ENCODE measurements at regions not wholly inside any gene's neighbourhood (a gene's known extent, or its start where the extent isn't known, plus 50 kb on each side); places are given as distances from the start of the nearest gene placed in this dataset.

- TF ChIP-seq TEAD1 (CRISPR knock-in tag; IDR thresholded peaks at IDR 0.05), result no peak
- no peak for TF ChIP-seq KLF13 (tag; IDR thresholded peaks at IDR 0.05; ENCODE audit: borderline replicate concordance, low read depth)
- no peak for TF ChIP-seq ZNF507 (tag; conservative IDR thresholded peaks at IDR 0.05)
- TF ChIP-seq SFPQ (IDR thresholded peaks at IDR 0.05; ENCODE audit: low read depth, low read length), result no peak
- TF ChIP-seq SMAD2 (IDR thresholded peaks at IDR 0.05; ENCODE audit: low read depth, low read length), result no peak
- TF ChIP-seq KAT2B (IDR thresholded peaks at IDR 0.05; ENCODE audit: low read depth, low read length), result no peak
Measured at GRCh38 chr5:82403026-82403425, 124.9 kb upstream of the RPS23 start (continued).

- FAIRE-seq, result no peak
- ChIA-PET POLR2A (interaction anchor here (0.9 kb wide), 1 partner anchor 15 kb away, joined by 3 read pairs; no protein-coding TSS in a partner anchor), CTCF (ENCODE audit: low intra/inter-chr PET ratio) (no interaction called here)
- H3K36me3 ChIP-seq (ENCODE audit: control insufficient read depth, insufficient read depth, low read length), result no peaks in the 10 kb centered on the region; the same call in 2 of the 3 replicates
- no TSS peak for BruUV-seq (replicated peaks)
- H3K4me1 ChIP-seq (replicated peaks in 1 of 2; ENCODE audit: control insufficient read depth in 2 of 2, insufficient read depth in 2 of 2, low read length in 2 of 2), result peaks cover 2 to 19% of the 10 kb centered on the region in 2 experiments; a peak in 2 of 5 replicates
- H3K4me3 ChIP-seq, result no peak overlapping the region
- in situ Hi-C loops (cut with MboI) (no loop called here), intact Hi-C loops (cut with micrococcal nuclease) (no loop called here)
- ATAC-seq, result no peak
- no peak overlapping the region for H3K27ac ChIP-seq (ENCODE audit: extremely low read depth, low read depth, low read length)
- no peak overlapping the region for H3K9ac ChIP-seq (ENCODE audit: insufficient read depth in 1 of 2, low read depth in 2 of 2, low read length in 2 of 2)
- no peaks in the 10 kb centered on the region for H4K20me1 ChIP-seq (replicated peaks; ENCODE audit: control insufficient read depth, insufficient read depth, low read length)
- 68% methylated on average over 2 of the region's 2 CpGs for WGBS (ENCODE audit: insufficient coverage, low coverage, missing lambda C conversion rate)
- no peak overlapping the region for H2AFZ ChIP-seq (ENCODE audit: low read depth, low read length)
- H3K9me1 ChIP-seq (ENCODE audit: control insufficient read depth, insufficient read depth, low read length), result no peaks in the 10 kb centered on the region
- no peaks in the 10 kb centered on the region for H3K27me3 ChIP-seq (ENCODE audit: control insufficient read depth in 2 of 2, insufficient read depth in 2 of 2, low read length in 2 of 2)
- H3K79me2 ChIP-seq (ENCODE audit: control insufficient read depth, insufficient read depth, low read length), result no peaks in the 10 kb centered on the region
- no peak overlapping the region for H3K4me2 ChIP-seq (ENCODE audit: insufficient read depth, low read length)
- DNase-seq (ENCODE audit: extremely low read depth in 1 of 4, low spot score in 3 of 4), result no peak
- peaks cover 5% of the 10 kb centered on the region; the same call in 1 of the 2 replicates for H3K9me3 ChIP-seq (replicated peaks; ENCODE audit: control insufficient read depth, insufficient read depth, low read depth, low read length)
- TF ChIP-seq HLTF (IDR thresholded peaks at IDR 0.05) (no peak), ZMIZ1 (IDR thresholded peaks at IDR 0.05; ENCODE audit: low read depth in 2 of 2, low read length in 2 of 2) (no peak), ZBTB2 (IDR thresholded peaks at IDR 0.05) (no peak), ZBTB43 (CRISPR knock-in tag; IDR thresholded peaks at IDR 0.05) (no peak), FOXA3 (CRISPR knock-in tag; conservative IDR thresholded peaks at IDR 0.05 in 1 of 2, IDR thresholded peaks at IDR 0.05 in 1 of 2) (no peak), JUNB (CRISPR knock-in tag; conservative IDR thresholded peaks at IDR 0.05) (no peak), GTF2E2 (tag; IDR thresholded peaks at IDR 0.05) (no peak), CHD2 (IDR thresholded peaks at IDR 0.05; ENCODE audit: low read depth, low read length) (no peak)
Measured at GRCh38 chr5:82399111-82399510, 121.0 kb upstream of the RPS23 start.
